ENCODE measurements at regions not wholly inside any gene's neighbourhood (a gene's known extent, or its start where the extent isn't known, plus 50 kb on each side); places are given as distances from the start of the nearest gene placed in this dataset.

DNA sequence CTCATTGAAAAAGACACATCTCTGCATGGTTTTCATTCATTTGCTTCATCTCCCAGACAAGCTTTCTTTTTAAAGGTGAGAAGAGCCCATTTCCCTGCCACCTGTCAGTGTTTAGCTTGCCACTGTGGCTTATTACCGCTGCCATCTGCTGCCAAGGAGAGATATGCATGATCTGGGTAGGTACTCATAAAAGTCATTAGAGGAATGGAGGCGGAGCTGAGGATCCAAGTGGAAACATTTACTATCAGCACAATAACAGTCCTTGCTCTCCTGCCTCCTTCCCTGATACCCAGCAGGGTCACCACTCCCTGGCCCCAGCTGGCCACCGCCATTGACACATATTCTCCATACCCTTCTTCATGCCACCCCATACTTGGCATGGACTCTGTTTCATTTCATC lies 390.4 kb downstream of the TSN start:
- Histone ChIP-seq H3K4me2 (no peak overlapping the region), H3K9ac (no peak overlapping the region), H4K20me1 (ENCODE audit: low read depth) (no peaks in the 10 kb centered on the region), H3F3A (ENCODE audit: low read depth) (no peaks in the 10 kb centered on the region), H3K27ac (no peak overlapping the region), H3K9me3 (ENCODE audit: low read depth) (no peaks in the 10 kb centered on the region), H2AFZ (replicated peaks) (no peak overlapping the region), H3K27me3 (no peaks in the 10 kb centered on the region), H3K79me2 (ENCODE audit: low read depth) (no peaks in the 10 kb centered on the region), H3K36me3 (no peaks in the 10 kb centered on the region), H3K4me3 (no peak overlapping the region), H3K4me1 (no peaks in the 10 kb centered on the region)
- no peaks in the 10 kb centered on the region for H3K27me3 Mint-ChIP-seq (ENCODE audit: insufficient read depth, low read depth)
- TF ChIP-seq EZH2phosphoT487 (IDR thresholded peaks at IDR 0.05) (no peak), CTCF (IDR thresholded peaks at IDR 0.05) (no peak), EZH2 (IDR thresholded peaks at IDR 0.05) (no peak)
- H3K4me3 Mint-ChIP-seq, result no peak overlapping the region
- no peak for DNase-seq (ENCODE audit: low spot score)
- no peak overlapping the region for H3K27ac Mint-ChIP-seq
- no peaks in the 10 kb centered on the region for H3K4me1 Mint-ChIP-seq
- no peaks in the 10 kb centered on the region for H3K36me3 Mint-ChIP-seq
- peaks cover 4% of the 10 kb centered on the region for H3K9me3 Mint-ChIP-seq

DNA sequence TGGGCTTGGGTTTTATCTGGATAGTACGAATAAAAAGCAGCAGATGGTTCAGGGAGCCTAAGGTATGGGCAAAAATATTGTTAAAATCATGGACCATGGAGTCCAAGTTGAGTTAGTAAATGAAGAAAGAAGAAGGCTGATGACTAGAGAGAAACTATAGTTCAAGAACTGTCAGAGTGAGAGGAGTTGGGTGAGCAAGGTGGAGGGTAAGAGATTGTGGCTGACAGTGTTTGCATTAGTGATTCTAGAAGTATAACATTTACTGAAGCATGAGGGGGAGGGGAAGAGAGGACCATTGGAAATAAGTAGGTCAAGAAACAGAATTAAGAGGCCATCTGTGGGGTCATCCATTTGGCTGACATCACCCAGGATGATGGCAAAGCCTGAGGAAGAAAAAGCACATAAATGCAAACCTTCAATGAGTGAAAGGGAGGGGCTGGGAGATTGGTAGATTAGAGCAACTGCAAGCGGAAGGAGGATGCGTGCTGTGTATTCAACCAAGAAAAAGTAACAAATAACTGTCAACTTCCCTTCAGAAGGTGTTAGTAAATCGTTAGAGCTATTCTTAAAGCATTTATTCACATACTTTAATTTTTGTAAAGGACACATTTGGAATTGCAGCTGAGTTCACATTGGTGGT lies 392.8 kb downstream of the TSN start:
- Histone ChIP-seq H3K27ac (no peak overlapping the region), H3K4me2 (no peak overlapping the region), H3K79me2 (ENCODE audit: low read depth) (no peaks in the 10 kb centered on the region), H3K27me3 (no peaks in the 10 kb centered on the region), H3F3A (ENCODE audit: low read depth) (no peaks in the 10 kb centered on the region), H2AFZ (replicated peaks) (no peak overlapping the region), H3K9ac (no peak overlapping the region), H3K9me3 (ENCODE audit: low read depth) (no peaks in the 10 kb centered on the region), H4K20me1 (ENCODE audit: low read depth) (no peaks in the 10 kb centered on the region), H3K4me1 (peaks cover under 1% of the 10 kb centered on the region), H3K4me3 (no peak overlapping the region), H3K36me3 (no peaks in the 10 kb centered on the region)
- no peaks in the 10 kb centered on the region for H3K4me1 Mint-ChIP-seq
- TF ChIP-seq CTCF (IDR thresholded peaks at IDR 0.05) (no peak), EZH2phosphoT487 (IDR thresholded peaks at IDR 0.05) (no peak), EZH2 (IDR thresholded peaks at IDR 0.05) (no peak)
- H3K4me3 Mint-ChIP-seq, result no peak overlapping the region
- no peaks in the 10 kb centered on the region for H3K36me3 Mint-ChIP-seq
- H3K27me3 Mint-ChIP-seq (ENCODE audit: insufficient read depth, low read depth), result no peaks in the 10 kb centered on the region
- H3K27ac Mint-ChIP-seq, result no peak overlapping the region
- no peak for DNase-seq (ENCODE audit: low spot score)
- peaks cover 4% of the 10 kb centered on the region for H3K9me3 Mint-ChIP-seq

DNA sequence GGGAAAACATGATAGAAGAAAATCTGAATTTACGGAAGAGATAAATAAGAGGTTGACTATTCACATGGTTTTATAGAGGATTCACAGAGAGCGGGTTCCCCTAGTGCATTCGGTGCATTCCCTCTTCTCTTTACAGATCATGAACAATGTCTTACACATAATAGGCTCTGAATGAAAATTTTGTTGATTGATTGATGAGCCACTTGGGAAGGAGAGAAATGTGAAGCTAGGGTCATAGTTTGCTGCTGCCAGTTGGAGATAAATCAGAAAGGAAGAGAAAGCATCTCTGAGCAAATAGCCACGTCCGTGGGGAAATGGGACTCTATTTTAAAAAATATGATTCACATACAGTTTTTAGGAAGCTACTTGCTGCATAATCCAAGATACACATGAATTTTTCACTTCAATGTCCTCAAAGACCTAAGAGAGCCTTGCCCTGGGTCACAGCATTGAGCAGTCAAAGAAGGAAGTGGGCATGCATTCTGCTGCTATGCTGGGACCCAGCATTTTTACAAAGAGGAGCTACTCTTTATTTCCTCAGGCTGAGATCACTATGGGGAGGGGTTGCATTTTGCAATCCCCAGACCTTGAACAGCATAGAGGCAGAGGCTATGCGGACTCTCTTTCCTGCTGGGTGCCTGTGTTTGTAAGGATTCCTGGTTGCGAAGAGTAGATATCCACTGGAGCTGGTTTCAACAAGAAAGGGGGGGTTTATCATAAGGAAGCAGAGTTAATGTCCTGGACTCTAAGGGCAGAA lies 395.3 kb downstream of the TSN start:
- no peak for TF ChIP-seq EZH2phosphoT487 (IDR thresholded peaks at IDR 0.05)
- no peak for TF ChIP-seq CTCF (IDR thresholded peaks at IDR 0.05)
- TF ChIP-seq EZH2 (IDR thresholded peaks at IDR 0.05), result no peak
- Histone ChIP-seq H3F3A (ENCODE audit: low read depth) (no peaks in the 10 kb centered on the region), H3K4me3 (no peak overlapping the region), H3K9ac (no peak overlapping the region), H3K4me1 (peaks cover 6% of the 10 kb centered on the region), H3K79me2 (ENCODE audit: low read depth) (no peaks in the 10 kb centered on the region), H3K27ac (no peak overlapping the region), H3K9me3 (ENCODE audit: low read depth) (no peaks in the 10 kb centered on the region), H4K20me1 (ENCODE audit: low read depth) (no peaks in the 10 kb centered on the region), H2AFZ (replicated peaks) (no peak overlapping the region), H3K4me2 (no peak overlapping the region), H3K36me3 (no peaks in the 10 kb centered on the region), H3K27me3 (no peaks in the 10 kb centered on the region)
- no peaks in the 10 kb centered on the region for H3K36me3 Mint-ChIP-seq
- H3K27me3 Mint-ChIP-seq (ENCODE audit: insufficient read depth, low read depth), result no peaks in the 10 kb centered on the region
- H3K4me3 Mint-ChIP-seq, result no peak overlapping the region
- DNase-seq (ENCODE audit: low spot score), result no peak
- H3K9me3 Mint-ChIP-seq, result peaks cover 4% of the 10 kb centered on the region
- H3K4me1 Mint-ChIP-seq, result peaks cover 8% of the 10 kb centered on the region
- no peak overlapping the region for H3K27ac Mint-ChIP-seq

All from neural progenitor cell (in vitro differentiated cells).